Ishikawa (cell line): ENCODE measurements at regions not wholly inside any gene's neighbourhood (a gene's known extent, or its start where the extent isn't known, plus 50 kb on each side); places are given as distances from the start of the nearest gene placed in this dataset.

Source experiments
- CEBPB ChIP-seq: IDR thresholded peaks from 2 replicates; pipeline ENCODE4 v1.6.1; 2012
- CREB1 ChIP-seq: IDR thresholded peaks from 2 replicates; pipeline ENCODE4 v1.6.1; 2012; ENCODE audit warnings: low read depth
- EGR1 ChIP-seq: IDR thresholded peaks from 2 replicates; pipeline ENCODE4 v1.6.1; 2012
- EP300 ChIP-seq: IDR thresholded peaks from 2 replicates; pipeline ENCODE4 v1.6.1; 2012; ENCODE audit warnings: borderline replicate concordance
- FOXM1 ChIP-seq: IDR thresholded peaks from 2 replicates; pipeline ENCODE4 v1.6.1; 2012; ENCODE audit warnings: low read depth, borderline replicate concordance
- NFIC ChIP-seq: IDR thresholded peaks from 2 replicates; pipeline ENCODE4 v1.6.1; 2012
- RAD21 ChIP-seq: IDR thresholded peaks from 2 replicates; pipeline ENCODE4 v1.6.1; 2012; ENCODE audit warnings: low read depth
- TAF1 ChIP-seq: IDR thresholded peaks from 2 replicates; pipeline ENCODE4 v1.6.1; 2012; ENCODE audit warnings: low read depth, mild to moderate bottlenecking
- TCF12 ChIP-seq: IDR thresholded peaks from 2 replicates; pipeline ENCODE4 v1.6.1; 2012; ENCODE audit warnings: low read depth
- TEAD4 ChIP-seq: IDR thresholded peaks from 2 replicates; pipeline ENCODE4 v1.6.1; 2012
- YY1 ChIP-seq: IDR thresholded peaks from 2 replicates; pipeline ENCODE4 v1.6.1; 2012; ENCODE audit warnings: low read depth
- ZBTB7A ChIP-seq: IDR thresholded peaks from 2 replicates; pipeline ENCODE4 v1.6.1; 2012; ENCODE audit warnings: low read depth
- TF ChIP-seq, protein P1 (sequence below): IDR thresholded peaks from 2 replicates; pipeline ENCODE4 v1.6.1; 2012
- TF ChIP-seq, protein P2 (sequence below): IDR thresholded peaks from 2 replicates; pipeline ENCODE4 v1.6.1; 2012; ENCODE audit warnings: low read depth, mild to moderate bottlenecking
- TF ChIP-seq, protein P3 (sequence below): IDR thresholded peaks from 2 replicates; pipeline ENCODE4 v1.6.1; 2012

DNA sequence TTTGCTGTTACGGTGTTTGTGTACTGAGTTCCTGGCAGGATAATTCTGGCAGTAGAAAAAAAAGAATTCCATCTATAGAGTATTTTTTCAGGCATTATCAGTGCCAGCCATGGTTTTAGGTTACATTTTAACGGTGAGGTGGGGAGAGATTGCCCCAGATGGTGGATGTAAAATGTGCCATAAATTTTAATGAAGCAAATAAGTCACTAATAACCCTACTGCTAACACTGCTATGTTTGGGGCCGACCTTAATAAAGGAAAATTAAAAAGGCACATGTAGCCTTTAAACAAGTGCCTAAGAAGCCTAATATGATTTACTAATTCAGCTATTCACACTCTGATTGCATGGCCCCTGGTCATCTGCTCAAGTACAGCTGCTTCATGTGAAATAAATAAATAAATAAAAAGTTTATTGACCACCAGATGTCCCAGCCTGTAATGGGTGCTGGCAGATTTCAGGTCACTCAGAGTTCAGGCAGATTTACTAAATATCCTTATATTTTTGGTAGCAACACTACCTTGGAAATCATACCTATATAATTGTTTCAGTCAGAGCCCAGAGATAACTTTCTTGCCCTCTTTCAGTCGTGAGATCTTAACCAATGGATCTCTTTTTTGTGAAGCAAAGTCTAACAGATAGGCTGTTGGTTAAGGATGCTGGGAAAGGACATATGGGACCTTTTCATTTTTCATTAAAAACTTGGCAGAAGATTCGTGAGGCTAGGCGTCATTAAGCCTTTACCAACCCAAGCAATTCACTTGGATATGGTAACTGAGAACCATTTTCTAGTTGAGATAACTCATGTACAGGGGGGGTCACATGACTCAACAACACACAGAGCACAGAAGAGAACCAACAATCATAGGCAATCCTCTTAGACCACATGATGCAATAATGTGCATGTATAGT lies 495.0 kb upstream of the NRSN1 start:
- TF ChIP-seq RAD21 (no peak), TEAD4 (no peak), EGR1 (no peak), FOXM1 (no peak), ZBTB7A (no peak), CREB1 (no peak)
- TF ChIP-seq, protein P1, sequence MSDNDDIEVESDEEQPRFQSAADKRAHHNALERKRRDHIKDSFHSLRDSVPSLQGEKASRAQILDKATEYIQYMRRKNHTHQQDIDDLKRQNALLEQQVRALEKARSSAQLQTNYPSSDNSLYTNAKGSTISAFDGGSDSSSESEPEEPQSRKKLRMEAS: no peak
- TF ChIP-seq, protein P2, sequence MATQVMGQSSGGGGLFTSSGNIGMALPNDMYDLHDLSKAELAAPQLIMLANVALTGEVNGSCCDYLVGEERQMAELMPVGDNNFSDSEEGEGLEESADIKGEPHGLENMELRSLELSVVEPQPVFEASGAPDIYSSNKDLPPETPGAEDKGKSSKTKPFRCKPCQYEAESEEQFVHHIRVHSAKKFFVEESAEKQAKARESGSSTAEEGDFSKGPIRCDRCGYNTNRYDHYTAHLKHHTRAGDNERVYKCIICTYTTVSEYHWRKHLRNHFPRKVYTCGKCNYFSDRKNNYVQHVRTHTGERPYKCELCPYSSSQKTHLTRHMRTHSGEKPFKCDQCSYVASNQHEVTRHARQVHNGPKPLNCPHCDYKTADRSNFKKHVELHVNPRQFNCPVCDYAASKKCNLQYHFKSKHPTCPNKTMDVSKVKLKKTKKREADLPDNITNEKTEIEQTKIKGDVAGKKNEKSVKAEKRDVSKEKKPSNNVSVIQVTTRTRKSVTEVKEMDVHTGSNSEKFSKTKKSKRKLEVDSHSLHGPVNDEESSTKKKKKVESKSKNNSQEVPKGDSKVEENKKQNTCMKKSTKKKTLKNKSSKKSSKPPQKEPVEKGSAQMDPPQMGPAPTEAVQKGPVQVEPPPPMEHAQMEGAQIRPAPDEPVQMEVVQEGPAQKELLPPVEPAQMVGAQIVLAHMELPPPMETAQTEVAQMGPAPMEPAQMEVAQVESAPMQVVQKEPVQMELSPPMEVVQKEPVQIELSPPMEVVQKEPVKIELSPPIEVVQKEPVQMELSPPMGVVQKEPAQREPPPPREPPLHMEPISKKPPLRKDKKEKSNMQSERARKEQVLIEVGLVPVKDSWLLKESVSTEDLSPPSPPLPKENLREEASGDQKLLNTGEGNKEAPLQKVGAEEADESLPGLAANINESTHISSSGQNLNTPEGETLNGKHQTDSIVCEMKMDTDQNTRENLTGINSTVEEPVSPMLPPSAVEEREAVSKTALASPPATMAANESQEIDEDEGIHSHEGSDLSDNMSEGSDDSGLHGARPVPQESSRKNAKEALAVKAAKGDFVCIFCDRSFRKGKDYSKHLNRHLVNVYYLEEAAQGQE: no peak

DNA sequence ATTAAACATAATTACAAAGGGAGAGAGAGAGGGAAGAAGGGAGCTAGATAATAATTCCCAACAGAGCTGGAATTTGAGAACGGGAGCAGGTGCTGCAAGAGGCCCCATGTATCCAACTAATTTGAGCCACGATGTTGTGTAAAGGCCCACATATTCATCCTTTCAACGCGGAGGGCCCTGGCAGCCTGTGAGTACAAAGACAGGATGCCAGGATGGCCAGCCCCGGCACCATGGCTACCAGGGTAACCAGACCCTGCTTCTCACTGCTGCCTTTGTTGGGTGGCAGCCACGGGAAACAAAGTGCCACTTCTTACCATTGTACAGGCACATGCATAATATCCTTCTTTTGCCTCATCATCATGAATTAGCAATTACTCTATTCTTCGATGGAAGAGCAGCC lies 492.0 kb upstream of the NRSN1 start:
- TF ChIP-seq, protein P3, sequence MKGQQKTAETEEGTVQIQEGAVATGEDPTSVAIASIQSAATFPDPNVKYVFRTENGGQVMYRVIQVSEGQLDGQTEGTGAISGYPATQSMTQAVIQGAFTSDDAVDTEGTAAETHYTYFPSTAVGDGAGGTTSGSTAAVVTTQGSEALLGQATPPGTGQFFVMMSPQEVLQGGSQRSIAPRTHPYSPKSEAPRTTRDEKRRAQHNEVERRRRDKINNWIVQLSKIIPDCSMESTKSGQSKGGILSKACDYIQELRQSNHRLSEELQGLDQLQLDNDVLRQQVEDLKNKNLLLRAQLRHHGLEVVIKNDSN: no peak
- TF ChIP-seq TAF1 (no peak), RAD21 (no peak), ZBTB7A (no peak), TCF12 (no peak), YY1 (no peak), NFIC (no peak), TEAD4 (no peak), EP300 (no peak), EGR1 (no peak), CEBPB (no peak), FOXM1 (no peak), CREB1 (no peak)
- TF ChIP-seq, protein P2: no peak
- TF ChIP-seq, protein P1: no peak

DNA sequence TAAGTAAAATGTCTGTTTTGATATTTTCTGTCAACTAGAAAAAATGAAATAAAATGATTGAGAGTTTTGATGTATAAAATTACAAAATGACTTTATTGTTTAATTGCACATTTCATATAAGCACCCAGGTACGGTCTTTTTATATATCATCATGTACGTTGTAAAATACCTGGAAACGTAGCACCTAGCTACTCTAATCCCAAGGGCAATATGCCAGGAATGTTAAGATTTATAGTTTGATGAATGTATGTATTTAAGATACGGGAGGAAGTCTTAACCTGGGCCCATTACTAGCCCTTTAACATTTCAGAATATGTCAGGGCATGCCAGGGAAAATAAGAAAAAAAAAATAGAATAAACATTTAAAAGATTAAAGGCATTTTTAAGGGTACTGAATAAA lies 490.9 kb upstream of the NRSN1 start:
- TF ChIP-seq NFIC (no peak), EP300 (no peak), TEAD4 (no peak), TAF1 (no peak), CREB1 (no peak), TCF12 (no peak), CEBPB (no peak), RAD21 (no peak), ZBTB7A (no peak), YY1 (no peak), FOXM1 (no peak), EGR1 (no peak)
- TF ChIP-seq, protein P1: no peak
- TF ChIP-seq, protein P2: no peak
- TF ChIP-seq, protein P3: no peak

DNA sequence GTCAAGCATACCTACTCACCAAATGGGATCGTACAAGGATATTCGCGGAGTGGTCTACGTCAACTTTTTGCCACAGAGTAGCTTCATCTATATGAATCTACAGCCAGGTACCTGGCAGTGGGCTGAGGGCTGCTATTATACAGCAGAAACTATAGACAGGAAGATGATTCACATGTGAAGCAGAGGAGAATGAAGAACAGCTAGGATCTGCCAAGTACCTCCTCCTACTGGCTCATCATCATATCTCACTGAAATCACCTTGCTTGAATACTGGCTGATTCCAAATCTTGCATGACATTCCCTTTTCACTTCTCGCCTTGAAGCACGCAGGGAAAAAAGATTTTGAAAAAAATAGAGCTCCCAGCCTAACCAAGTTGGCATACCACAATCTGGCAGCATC lies 488.7 kb upstream of the NRSN1 start:
- no peak for TF ChIP-seq EGR1
- no peak for TF ChIP-seq CREB1
- TF ChIP-seq CEBPB: no peak
- no peak for TF ChIP-seq RAD21
- TF ChIP-seq FOXM1: no peak
- TF ChIP-seq, protein P1: no peak
- TF ChIP-seq, protein P2: no peak
